ENCODE measurements at regions not wholly inside any gene's neighbourhood (a gene's known extent, or its start where the extent isn't known, plus 50 kb on each side); places are given as distances from the start of the nearest gene placed in this dataset.

GRCh38 chr9:28234133-28234893 is 661.0 kb upstream of the C9orf72 start:
- no peak for TF ChIP-seq CTCF (IDR thresholded peaks at IDR 0.05)

- TF ChIP-seq CTCF (IDR thresholded peaks at IDR 0.05) = no peak
Measured at GRCh38 chr9:28234894-28235277, 661.6 kb upstream of the C9orf72 start.

- TF ChIP-seq CTCF (IDR thresholded peaks at IDR 0.05) = no peak
Measured at GRCh38 chr9:28249424-28249823, 676.1 kb upstream of the C9orf72 start.

- TF ChIP-seq CTCF (IDR thresholded peaks at IDR 0.05) = no peak
Measured at GRCh38 chr9:28255174-28255573, 681.9 kb upstream of the C9orf72 start.

DNA sequence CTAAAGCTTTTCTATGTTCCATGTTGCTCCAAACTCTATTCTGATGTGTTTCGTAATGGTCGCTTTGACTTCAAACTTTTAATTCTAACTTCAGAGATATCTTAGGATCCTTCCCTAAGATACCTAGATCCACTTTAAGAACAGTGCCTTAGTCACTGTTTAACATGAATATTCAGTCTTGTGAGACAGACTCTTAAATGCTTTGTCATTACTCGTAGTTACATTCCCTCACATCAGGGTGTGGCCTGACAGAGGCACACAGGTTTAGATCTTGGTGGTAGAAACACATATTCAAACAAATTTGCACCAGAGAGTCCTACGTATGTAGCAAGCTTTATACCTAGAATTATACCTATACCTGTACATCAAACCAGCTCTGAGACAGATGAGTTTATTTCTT is 687.0 kb upstream of the C9orf72 start:
- TF ChIP-seq CTCF (IDR thresholded peaks at IDR 0.05) = no peak

DNA sequence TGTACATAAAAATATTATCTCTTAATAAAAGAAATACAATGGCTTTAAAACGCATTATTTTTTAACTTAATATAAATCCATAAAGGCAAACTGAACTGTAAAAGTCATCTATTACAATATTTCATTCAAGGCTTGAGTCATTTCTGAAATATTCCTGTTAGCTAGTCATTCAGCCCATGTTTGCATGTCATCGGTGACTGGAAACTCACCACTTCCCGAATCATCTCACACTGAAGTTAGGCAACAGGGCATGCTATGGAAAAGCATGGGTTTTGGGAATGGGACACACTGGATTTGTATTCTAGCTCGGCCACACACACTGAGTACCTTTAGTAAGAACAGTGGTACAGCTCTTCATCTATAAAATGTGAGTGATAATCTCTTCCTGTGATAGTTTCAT is 691.1 kb upstream of the C9orf72 start:
- no peak for TF ChIP-seq CTCF (IDR thresholded peaks at IDR 0.05)

DNA sequence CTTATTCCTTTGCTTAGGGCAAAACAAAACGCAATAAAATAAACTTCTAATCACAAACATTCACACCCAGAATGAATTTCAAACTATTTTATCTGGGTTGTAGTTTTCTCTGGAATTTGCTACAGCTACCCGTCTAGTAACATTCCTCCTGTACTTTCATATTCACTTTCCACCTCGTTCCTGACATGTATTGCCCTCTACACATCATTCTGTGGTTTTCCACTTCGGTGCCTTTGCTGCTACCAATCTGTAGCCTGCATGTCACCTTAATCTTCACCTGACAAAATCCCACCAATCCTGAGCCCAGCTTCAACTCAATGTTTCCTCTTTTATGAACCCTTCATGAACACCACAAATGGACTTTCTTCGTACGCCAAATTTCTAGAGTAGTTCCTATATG is 694.1 kb upstream of the C9orf72 start:
- no peak for TF ChIP-seq CTCF (IDR thresholded peaks at IDR 0.05)

- TF ChIP-seq CTCF (IDR thresholded peaks at IDR 0.05) = no peak
Measured at GRCh38 chr9:28270156-28270555, 696.9 kb upstream of the C9orf72 start.
